SK-N-SH treated with all-trans-retinoic acid at 6 μM for 48 hours (cell line): ENCODE measurements at regions not wholly inside any gene's neighbourhood (a gene's known extent, or its start where the extent isn't known, plus 50 kb on each side); places are given as distances from the start of the nearest gene placed in this dataset.

Experiments
- BACH2 ChIP-seq: fragments of 250-450 bp; sonication (Bioruptor Pico); IDR thresholded peaks from 2 replicates; pipeline ENCODE4 v1.9.0; 2021; ENCODE audit warnings: mild to moderate bottlenecking, borderline replicate concordance
- CREB5 ChIP-seq: fragments of 250-450 bp; sonication (Bioruptor Pico); IDR thresholded peaks from 2 replicates; pipeline ENCODE4 v1.5.1; 2020; ENCODE audit warnings: low read depth, mild to moderate bottlenecking, moderate library complexity
- CSRNP3 ChIP-seq: fragments of 250-450 bp; sonication (Bioruptor Pico); IDR thresholded peaks from 2 replicates; pipeline ENCODE4 v1.5.1; 2021; ENCODE audit warnings: mild to moderate bottlenecking, moderate library complexity
- ESRRG ChIP-seq: fragments of 250-450 bp; sonication (Bioruptor Pico); IDR thresholded peaks from 2 replicates; pipeline ENCODE4 v1.6.1; 2021; ENCODE audit warnings: mild to moderate bottlenecking
- GLIS3 ChIP-seq: fragments of 250-450 bp; sonication (Bioruptor Pico); IDR thresholded peaks from 2 replicates; pipeline ENCODE4 v1.5.0; 2020; ENCODE audit warnings: mild to moderate bottlenecking, moderate library complexity
- ISL1 ChIP-seq: fragments of 250-450 bp; sonication (Bioruptor Pico); IDR thresholded peaks from 2 replicates; pipeline ENCODE4 v2.1.2; 2022; ENCODE audit warnings: mild to moderate bottlenecking, moderate library complexity
- PATZ1 ChIP-seq: fragments of 250-450 bp; sonication (Bioruptor Pico); IDR thresholded peaks from 2 replicates; pipeline ENCODE4 v1.8.0; 2020; ENCODE audit warnings: mild to moderate bottlenecking, moderate library complexity, borderline replicate concordance
- RARB ChIP-seq: fragments of 250-450 bp; sonication (Bioruptor Pico); IDR thresholded peaks from 2 replicates; pipeline ENCODE4 v1.8.0; 2021; ENCODE audit warnings: mild to moderate bottlenecking, moderate library complexity
- ZC3H10 ChIP-seq: fragments of 250-450 bp; sonication (Bioruptor Pico); IDR thresholded peaks from 2 replicates; pipeline ENCODE4 v1.5.1; 2021; ENCODE audit warnings: mild to moderate bottlenecking, moderate library complexity
- ZFP3 ChIP-seq: fragments of 250-450 bp; sonication (Bioruptor Pico); IDR thresholded peaks from 2 replicates; pipeline ENCODE4 v1.5.0; 2020; ENCODE audit warnings: mild to moderate bottlenecking, moderate library complexity
- ZNF565 ChIP-seq: fragments of 450-650 bp; formaldehyde crosslinking; conservative IDR thresholded peaks from 2 replicates; pipeline ENCODE4 v1.5.0; 2020; ENCODE audit warnings: low read depth, mild to moderate bottlenecking, moderate library complexity
- ZNF70 ChIP-seq: fragments of 450-650 bp; formaldehyde crosslinking; IDR thresholded peaks from 2 replicates; pipeline ENCODE4 v1.5.0; 2020; ENCODE audit warnings: mild to moderate bottlenecking, moderate library complexity
- TF ChIP-seq, protein P1 (sequence below): fragments of 250-450 bp; sonication (Bioruptor Pico); IDR thresholded peaks from 2 replicates; pipeline ENCODE4 v1.5.0; 2020; ENCODE audit warnings: mild to moderate bottlenecking, moderate library complexity

DNA sequence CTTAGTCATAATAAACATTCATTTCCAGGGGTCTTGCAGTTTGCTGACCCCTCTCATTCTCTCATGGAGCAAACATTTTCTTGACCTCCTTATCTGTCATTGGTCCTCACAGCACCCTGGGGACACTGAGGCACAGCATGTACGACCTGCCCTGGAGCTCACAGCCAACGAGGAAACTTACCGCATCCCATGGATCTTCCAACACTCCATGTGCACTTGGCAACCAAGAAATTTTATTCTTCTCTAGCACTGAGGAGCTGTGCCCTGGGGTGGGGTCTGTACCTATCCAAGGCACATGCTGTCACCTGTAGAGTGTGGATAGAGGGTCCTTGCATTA is 69.4 kb upstream of the IGLL5 start:
- no peak for TF ChIP-seq ZFP3
- no peak for TF ChIP-seq ESRRG (CRISPR knock-in tag)
- no peak for TF ChIP-seq ZC3H10
- TF ChIP-seq ZNF565 (CRISPR knock-in tag) = no peak
- TF ChIP-seq, protein P1, sequence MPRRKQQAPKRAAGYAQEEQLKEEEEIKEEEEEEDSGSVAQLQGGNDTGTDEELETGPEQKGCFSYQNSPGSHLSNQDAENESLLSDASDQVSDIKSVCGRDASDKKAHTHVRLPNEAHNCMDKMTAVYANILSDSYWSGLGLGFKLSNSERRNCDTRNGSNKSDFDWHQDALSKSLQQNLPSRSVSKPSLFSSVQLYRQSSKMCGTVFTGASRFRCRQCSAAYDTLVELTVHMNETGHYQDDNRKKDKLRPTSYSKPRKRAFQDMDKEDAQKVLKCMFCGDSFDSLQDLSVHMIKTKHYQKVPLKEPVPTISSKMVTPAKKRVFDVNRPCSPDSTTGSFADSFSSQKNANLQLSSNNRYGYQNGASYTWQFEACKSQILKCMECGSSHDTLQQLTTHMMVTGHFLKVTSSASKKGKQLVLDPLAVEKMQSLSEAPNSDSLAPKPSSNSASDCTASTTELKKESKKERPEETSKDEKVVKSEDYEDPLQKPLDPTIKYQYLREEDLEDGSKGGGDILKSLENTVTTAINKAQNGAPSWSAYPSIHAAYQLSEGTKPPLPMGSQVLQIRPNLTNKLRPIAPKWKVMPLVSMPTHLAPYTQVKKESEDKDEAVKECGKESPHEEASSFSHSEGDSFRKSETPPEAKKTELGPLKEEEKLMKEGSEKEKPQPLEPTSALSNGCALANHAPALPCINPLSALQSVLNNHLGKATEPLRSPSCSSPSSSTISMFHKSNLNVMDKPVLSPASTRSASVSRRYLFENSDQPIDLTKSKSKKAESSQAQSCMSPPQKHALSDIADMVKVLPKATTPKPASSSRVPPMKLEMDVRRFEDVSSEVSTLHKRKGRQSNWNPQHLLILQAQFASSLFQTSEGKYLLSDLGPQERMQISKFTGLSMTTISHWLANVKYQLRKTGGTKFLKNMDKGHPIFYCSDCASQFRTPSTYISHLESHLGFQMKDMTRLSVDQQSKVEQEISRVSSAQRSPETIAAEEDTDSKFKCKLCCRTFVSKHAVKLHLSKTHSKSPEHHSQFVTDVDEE (CRISPR knock-in tag) = no peak
- no peak for TF ChIP-seq RARB (CRISPR knock-in tag)
- TF ChIP-seq ISL1 (CRISPR knock-in tag) = no peak
- TF ChIP-seq GLIS3 (CRISPR knock-in tag) = no peak
- no peak for TF ChIP-seq BACH2 (CRISPR knock-in tag)
- no peak for TF ChIP-seq ZNF70 (CRISPR knock-in tag)
- TF ChIP-seq CREB5 (CRISPR knock-in tag) = no peak
- no peak for TF ChIP-seq PATZ1 (CRISPR knock-in tag)
- TF ChIP-seq CSRNP3 (CRISPR knock-in tag) = no peak
